HEK293 (cell line): ENCODE measurements at regions not wholly inside any gene's neighbourhood (a gene's known extent, or its start where the extent isn't known, plus 50 kb on each side); places are given as distances from the start of the nearest gene placed in this dataset.
A peak's percentile ranks its signal among the peaks of the same experiment; 100 is the strongest.

Experiments used
- CTCF ChIA-PET: fragments of 350-600 bp; formaldehyde crosslinking; extraction: SDS; loops from one replicate; lab custom pipeline; 2021; ENCODE audit warnings: antibody characterized with exemption; lab: Yijun Ruan, JAX
- POLR2A ChIA-PET: fragments of 300-600 bp; formaldehyde crosslinking; extraction: SDS; loops from one replicate; lab custom pipeline; 2020; ENCODE audit warnings: antibody characterized with exemption, inconsistent platforms; lab: Yijun Ruan, JAX
- H3K27ac ChIP-seq: fragments of 200-500 bp; sonication (Bioruptor generic); 2 replicates; pipeline ENCODE4 v1.5.1; 2014; ENCODE audit warnings: low read depth, low read length, control low read depth, inconsistent platforms; ENCODE audit errors: extremely low read depth
- H3K36me3 ChIP-seq, 2 experiments: fragments of 200-500 bp in 1 of 2; sonication (Bioruptor generic) in 1 of 2; 1 replicate in 1 of 2; 2 replicates in 1 of 2; pipeline ENCODE4 v1.5.1; 2014 to 2017; ENCODE audit warnings: inconsistent platforms in 2 of 2, low read length in 2 of 2; ENCODE audit not compliant: control insufficient read depth in 2 of 2, insufficient read depth in 1 of 2
- H3K4me1 ChIP-seq: fragments of 200-500 bp; sonication (Bioruptor generic); 2 replicates; pipeline ENCODE4 v1.5.1; 2014; ENCODE audit warnings: mild to moderate bottlenecking, low read length, inconsistent platforms; ENCODE audit not compliant: control insufficient read depth, insufficient read depth
- H3K4me3 ChIP-seq: 2 replicates; pipeline ENCODE4 v1.5.1; 2011; ENCODE audit warnings: low read depth, mild to moderate bottlenecking, control low read depth, low read length, moderate library complexity
- H3K9me3 ChIP-seq: fragments of 200-500 bp; sonication (Bioruptor generic); 2 replicates; pipeline ENCODE4 v1.5.1; 2014; ENCODE audit warnings: low read depth, low read length, inconsistent platforms; ENCODE audit not compliant: control insufficient read depth, insufficient read depth
- GLIS1 ChIP-seq: fragments of 450-650 bp; formaldehyde crosslinking; IDR thresholded peaks from 2 replicates; pipeline ENCODE4 v1.5.1; 2016; ENCODE audit warnings: missing biosample characterization, missing genetic modification characterization
- HOXA7 ChIP-seq: sonication (generic); formaldehyde crosslinking; IDR thresholded peaks from 2 replicates; pipeline ENCODE4 v1.8.1; 2022; ENCODE audit warnings: missing genetic modification reagents, borderline replicate concordance
- PRDM1 ChIP-seq: fragments of 450-650 bp; formaldehyde crosslinking; IDR thresholded peaks from 2 replicates; pipeline ENCODE4; 2016; ENCODE audit warnings: missing biosample characterization, missing genetic modification characterization
- TCF7L2 ChIP-seq: IDR thresholded peaks from 2 replicates; pipeline ENCODE4 v1.6.1; 2011; ENCODE audit warnings: low read depth, mild to moderate bottlenecking, inconsistent platforms, low read length, moderate library complexity, borderline replicate concordance
- ZNF138 ChIP-seq: fragments of 450-650 bp; formaldehyde crosslinking; IDR thresholded peaks from 2 replicates; pipeline ENCODE4 v1.5.1; 2016; ENCODE audit warnings: missing biosample characterization, missing genetic modification characterization, borderline replicate concordance
- ZNF202 ChIP-seq: fragments of 450-650 bp; formaldehyde crosslinking; IDR thresholded peaks from 2 replicates; pipeline ENCODE4 v1.5.1; 2016; ENCODE audit warnings: missing biosample characterization, missing genetic modification characterization, borderline replicate concordance
- ZNF266 ChIP-seq: fragments of 450-650 bp; formaldehyde crosslinking; IDR thresholded peaks from 2 replicates; pipeline ENCODE4 v1.5.1; 2016; ENCODE audit warnings: missing biosample characterization, missing genetic modification characterization, low read depth
- ZNF311 ChIP-seq: fragments of 450-650 bp; formaldehyde crosslinking; IDR thresholded peaks from 2 replicates; pipeline ENCODE4 v1.5.1; 2017; ENCODE audit warnings: missing biosample characterization, missing genetic modification characterization, borderline replicate concordance
- ZNF366 ChIP-seq: fragments of 450-650 bp; formaldehyde crosslinking; conservative IDR thresholded peaks from 2 replicates; pipeline ENCODE4 v1.5.1; 2016; ENCODE audit warnings: missing biosample characterization, missing genetic modification characterization
- ZNF433 ChIP-seq: fragments of 450-650 bp; formaldehyde crosslinking; IDR thresholded peaks from 2 replicates; pipeline ENCODE4 v1.5.1; 2016; ENCODE audit warnings: missing biosample characterization, missing genetic modification characterization, low read depth
- ZNF521 ChIP-seq: fragments of 450-650 bp; formaldehyde crosslinking; IDR thresholded peaks from 2 replicates; pipeline ENCODE4 v1.5.1; 2017; ENCODE audit warnings: missing biosample characterization, mild to moderate bottlenecking, missing genetic modification characterization
- ZNF747 ChIP-seq: fragments of 450-650 bp; formaldehyde crosslinking; IDR thresholded peaks from 2 replicates; pipeline ENCODE4 v1.5.1; 2016; ENCODE audit warnings: missing biosample characterization, missing genetic modification characterization
- ZNF785 ChIP-seq: fragments of 450-650 bp; formaldehyde crosslinking; IDR thresholded peaks from 2 replicates; pipeline ENCODE4 v1.5.1; 2016; ENCODE audit warnings: missing biosample characterization, missing genetic modification characterization
- ZSCAN16 ChIP-seq: fragments of 450-650 bp; formaldehyde crosslinking; IDR thresholded peaks from 2 replicates; pipeline ENCODE4 v1.5.1; 2016; ENCODE audit warnings: missing biosample characterization, missing genetic modification characterization
- ZXDB ChIP-seq: fragments of 450-650 bp; formaldehyde crosslinking; IDR thresholded peaks from 2 replicates; pipeline ENCODE4 v1.5.1; 2016; ENCODE audit warnings: missing biosample characterization, missing genetic modification characterization
- TF ChIP-seq, protein P1 (sequence below): fragments of 450-650 bp; formaldehyde crosslinking; IDR thresholded peaks from 2 replicates; pipeline ENCODE4 v1.5.1; 2017; ENCODE audit warnings: missing biosample characterization, missing genetic modification characterization
- TF ChIP-seq, protein P2 (sequence below): fragments of 450-650 bp; formaldehyde crosslinking; IDR thresholded peaks from 2 replicates; pipeline ENCODE4 v1.5.1; 2016; ENCODE audit warnings: missing biosample characterization, missing genetic modification characterization

DNA sequence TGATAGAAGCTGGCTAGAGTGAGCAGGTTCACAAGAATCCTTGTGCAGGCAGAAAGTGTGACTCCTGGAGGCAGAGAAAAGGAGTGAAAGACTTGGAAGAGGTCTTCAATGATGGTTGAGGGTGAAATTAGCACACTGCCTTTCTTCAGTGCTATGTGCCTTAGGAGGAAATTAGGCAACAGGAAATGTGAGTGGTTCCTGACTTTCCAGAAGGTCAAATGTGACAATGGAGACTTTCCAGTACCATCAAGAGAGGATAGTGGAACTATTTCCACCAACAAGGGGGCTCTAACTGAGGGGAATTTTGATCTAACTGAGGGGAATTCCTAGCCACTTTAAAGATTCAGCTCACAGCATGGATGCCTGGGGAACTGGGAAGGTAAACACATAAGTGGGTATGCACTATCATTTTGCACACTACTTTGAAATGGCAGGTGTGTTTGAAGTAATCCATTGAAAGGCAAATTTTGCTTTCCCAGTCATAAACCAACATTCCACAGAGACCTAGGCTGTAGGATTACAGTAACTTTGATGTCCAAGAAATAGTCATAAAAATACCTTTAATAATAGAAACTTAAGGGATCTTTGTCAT lies 90.0 kb downstream of the PERP start:
- Histone ChIP-seq H3K9me3 (no peaks in the 10 kb centered on the region), H3K4me3 (no peak overlapping the region), H3K27ac (no peak overlapping the region), H3K4me1 (no peaks in the 10 kb centered on the region), H3K36me3 (no peaks in the 10 kb centered on the region)
- TF ChIP-seq, protein P1, sequence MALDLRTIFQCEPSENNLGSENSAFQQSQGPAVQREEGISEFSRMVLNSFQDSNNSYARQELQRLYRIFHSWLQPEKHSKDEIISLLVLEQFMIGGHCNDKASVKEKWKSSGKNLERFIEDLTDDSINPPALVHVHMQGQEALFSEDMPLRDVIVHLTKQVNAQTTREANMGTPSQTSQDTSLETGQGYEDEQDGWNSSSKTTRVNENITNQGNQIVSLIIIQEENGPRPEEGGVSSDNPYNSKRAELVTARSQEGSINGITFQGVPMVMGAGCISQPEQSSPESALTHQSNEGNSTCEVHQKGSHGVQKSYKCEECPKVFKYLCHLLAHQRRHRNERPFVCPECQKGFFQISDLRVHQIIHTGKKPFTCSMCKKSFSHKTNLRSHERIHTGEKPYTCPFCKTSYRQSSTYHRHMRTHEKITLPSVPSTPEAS (tag by site-specific recombination): no peak
- ChIA-PET POLR2A (no interaction called here), CTCF (interaction anchor here (1.0 to 3.8 kb wide), 4 partner anchors 11 to 543 kb away, joined by 4 to 37 read pairs (median 6); no protein-coding TSS in a partner anchor)

DNA sequence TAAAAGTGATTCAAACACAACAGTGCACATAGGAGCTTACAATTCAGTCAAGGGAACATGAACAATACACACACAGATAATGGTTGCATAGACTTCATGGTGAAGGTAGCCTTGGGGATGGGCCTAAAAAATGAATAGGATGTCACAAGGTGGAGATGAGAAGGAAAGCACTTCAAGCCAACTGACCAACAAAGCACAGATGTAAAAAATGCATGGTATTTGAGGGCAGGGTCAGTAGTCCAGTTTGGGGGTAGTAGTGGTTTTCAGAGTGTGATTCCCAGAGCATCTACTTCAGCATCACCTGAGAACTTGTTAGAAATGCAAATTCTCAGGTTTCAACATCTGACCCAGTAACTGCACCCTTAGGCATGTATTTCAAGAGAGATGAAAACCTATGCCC lies 88.9 kb downstream of the PERP start:
- CTCF ChIA-PET: interaction anchor here (1.0 to 3.8 kb wide), 3 partner anchors 12 to 90 kb away, joined by 4 to 37 read pairs (median 7); no protein-coding TSS in a partner anchor
- POLR2A ChIA-PET: no interaction called here
- H3K4me1 ChIP-seq: no peaks in the 10 kb centered on the region

GRCh38 chr6:138025528-138025978 lies 81.7 kb downstream of the PERP start:
- POLR2A ChIA-PET: no interaction called here
- TF ChIP-seq HOXA7 (CRISPR knock-in tag): no peak
- TF ChIP-seq, all 188 proteins: peak for 0
- no peaks in the 10 kb centered on the region for H3K36me3 ChIP-seq
- H3K27ac ChIP-seq: no peak overlapping the region
- no peaks in the 10 kb centered on the region for H3K4me1 ChIP-seq
- no peak overlapping the region for H3K4me3 ChIP-seq
- H3K9me3 ChIP-seq: no peaks in the 10 kb centered on the region
- CTCF ChIA-PET: no interaction called here

More for the DNA sequence above, 88.9 kb downstream of the PERP start:
- no peak for TF ChIP-seq ZNF266 (tag by site-specific recombination)
- TF ChIP-seq PRDM1 (tag by site-specific recombination): no peak
- no peak for TF ChIP-seq ZNF202 (tag by site-specific recombination)
- TF ChIP-seq ZXDB (tag by site-specific recombination): no peak
- no peak for TF ChIP-seq TCF7L2
- Histone ChIP-seq H3K27ac (no peak overlapping the region), H3K9me3 (no peaks in the 10 kb centered on the region), H3K4me3 (no peak overlapping the region), H3K36me3 (no peaks in the 10 kb centered on the region)

- Histone ChIP-seq H3K4me3 (no peak overlapping the region), H3K9me3 (no peaks in the 10 kb centered on the region), H3K27ac (no peak overlapping the region), H3K4me1 (no peaks in the 10 kb centered on the region), H3K36me3 (no peaks in the 10 kb centered on the region)
- ChIA-PET POLR2A (no interaction called here), CTCF (interaction anchor here (0.6 kb wide), 1 partner anchor 19 kb away, joined by 3 read pairs; no protein-coding TSS in a partner anchor)
- TF ChIP-seq, protein P2, sequence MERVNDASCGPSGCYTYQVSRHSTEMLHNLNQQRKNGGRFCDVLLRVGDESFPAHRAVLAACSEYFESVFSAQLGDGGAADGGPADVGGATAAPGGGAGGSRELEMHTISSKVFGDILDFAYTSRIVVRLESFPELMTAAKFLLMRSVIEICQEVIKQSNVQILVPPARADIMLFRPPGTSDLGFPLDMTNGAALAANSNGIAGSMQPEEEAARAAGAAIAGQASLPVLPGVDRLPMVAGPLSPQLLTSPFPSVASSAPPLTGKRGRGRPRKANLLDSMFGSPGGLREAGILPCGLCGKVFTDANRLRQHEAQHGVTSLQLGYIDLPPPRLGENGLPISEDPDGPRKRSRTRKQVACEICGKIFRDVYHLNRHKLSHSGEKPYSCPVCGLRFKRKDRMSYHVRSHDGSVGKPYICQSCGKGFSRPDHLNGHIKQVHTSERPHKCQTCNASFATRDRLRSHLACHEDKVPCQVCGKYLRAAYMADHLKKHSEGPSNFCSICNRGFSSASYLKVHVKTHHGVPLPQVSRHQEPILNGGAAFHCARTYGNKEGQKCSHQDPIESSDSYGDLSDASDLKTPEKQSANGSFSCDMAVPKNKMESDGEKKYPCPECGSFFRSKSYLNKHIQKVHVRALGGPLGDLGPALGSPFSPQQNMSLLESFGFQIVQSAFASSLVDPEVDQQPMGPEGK (tag by site-specific recombination): no peak
- TF ChIP-seq ZSCAN16 (tag by site-specific recombination): no peak
Measured at GRCh38 chr6:138026342-138026741, 80.9 kb downstream of the PERP start.

DNA sequence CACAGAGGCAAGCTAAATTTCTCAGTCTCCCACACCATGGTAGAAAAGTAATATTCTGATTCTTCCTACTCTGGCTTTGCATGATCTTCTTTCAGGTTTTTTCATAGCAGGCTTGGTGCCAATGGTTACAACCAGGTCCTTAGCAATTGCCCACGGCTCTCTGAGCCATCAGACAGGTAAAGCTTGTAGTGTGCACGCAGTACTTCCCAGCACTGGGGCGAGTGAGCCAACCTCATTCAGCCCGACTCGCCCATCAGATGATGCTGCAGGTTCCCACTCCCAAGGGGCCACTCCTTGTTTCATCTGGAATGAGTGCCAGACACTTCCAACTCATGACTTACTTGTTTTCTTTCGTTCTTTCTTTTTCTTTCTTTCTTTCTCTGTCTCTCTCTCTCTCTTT lies 78.3 kb downstream of the PERP start:
- H3K9me3 ChIP-seq: no peaks in the 10 kb centered on the region
- H3K36me3 ChIP-seq: no peaks in the 10 kb centered on the region
- no peak overlapping the region for H3K27ac ChIP-seq
- TF ChIP-seq ZNF785 (tag by site-specific recombination) (no peak), GLIS1 (no peak), ZNF521 (tag by site-specific recombination) (no peak), ZNF138 (no peak), ZNF433 (tag by site-specific recombination) (no peak), ZNF747 (tag by site-specific recombination) (no peak), ZNF311 (tag by site-specific recombination) (no peak), ZNF366 (tag by site-specific recombination) (peak; percentile 74)
- ChIA-PET CTCF (no interaction called here), POLR2A (no interaction called here)
- H3K4me3 ChIP-seq: no peak overlapping the region
- H3K4me1 ChIP-seq: no peaks in the 10 kb centered on the region
